HCT116 (cell line): ENCODE measurements at regions not wholly inside any gene's neighbourhood (a gene's known extent, or its start where the extent isn't known, plus 50 kb on each side); places are given as distances from the start of the nearest gene placed in this dataset.

ENCODE experiments used
- ATAC-seq: fragments of 200-7000 bp; cut with Tn5 transposase; 2 replicates; pipeline ENCODE4 v1.9.1; 2020; ENCODE audit warnings: mild to moderate bottlenecking, moderate library complexity
- BruUV-seq: library from RNA; stranded (reverse); fragments of 400-500 nt; replicated peaks from 2 replicates; lab custom pipeline; 2021; lab: Mats Ljungman, UMichigan
- CTCF ChIA-PET: fragments of 300-600 bp; sonication (Branson Sonifier 250); formaldehyde crosslinking; loops from one replicate; lab custom pipeline; 2021; ENCODE audit warnings: antibody characterized with exemption; lab: Charles Lee
- POLR2A ChIA-PET: fragments of 300-600, 350-600 bp; sonication (Branson Sonifier 250); formaldehyde crosslinking; loops from one replicate; lab custom pipeline; 2021; ENCODE audit warnings: antibody characterized with exemption; lab: Charles Lee
- RAD21 ChIA-PET, 2 experiments: fragments of 300-600 bp; sonication (Branson Sonifier 250); formaldehyde crosslinking; loops; one replicate each; lab custom pipeline; 2023; ENCODE audit warnings: low total read pairs in 2 of 2; ENCODE audit not compliant: uncharacterized antibody in 2 of 2, unreplicated experiment in 2 of 2, low non-redundant PET in 1 of 2; lab: Charles Lee
- DNase-seq: peaks from one replicate; pipeline ENCODE4 v3.0.0-alpha.2; 2010; ENCODE audit warnings: low read depth, low spot score
- H2AFZ ChIP-seq: fragments of 200-600 bp; shearing (Covaris generic), sonication (generic); 2 replicates; pipeline ENCODE4 v1.6.1; 2017; ENCODE audit warnings: low read depth, mixed run types, mixed read lengths, antibody characterized with exemption, low read length; ENCODE audit not compliant: poor library complexity, severe bottlenecking
- H3K27ac ChIP-seq: 2 replicates; pipeline ENCODE4 v1.5.1; 2012; ENCODE audit warnings: low read depth, low read length
- H3K27me3 ChIP-seq: fragments of 200-600 bp; sonication (generic); 2 replicates; pipeline ENCODE4 v1.6.1; 2016; ENCODE audit warnings: mixed run types, low read length, mixed read lengths; ENCODE audit not compliant: insufficient read depth
- H3K36me3 ChIP-seq, 2 experiments: fragments of 200-500 bp in 1 of 2; fragments of 200-600 bp in 1 of 2; sonication (Bioruptor generic) in 1 of 2; sonication (generic) in 1 of 2; 2 replicates each; pipeline versions ENCODE4 v1.5.1 to v1.6.1; 2014 to 2016; ENCODE audit warnings: low read length in 2 of 2, inconsistent platforms in 1 of 2, mixed read lengths in 1 of 2, mixed run types in 1 of 2; ENCODE audit not compliant: insufficient read depth in 2 of 2, control insufficient read depth in 1 of 2
- H3K4me1 ChIP-seq, 2 experiments: fragments of 200-600 bp in 1 of 2; sonication (generic) in 1 of 2; 2 replicates each; pipeline versions ENCODE4 v1.5.1 to v1.6.1; 2012 to 2017; ENCODE audit warnings: low read length in 2 of 2, inconsistent platforms in 1 of 2, mild to moderate bottlenecking in 1 of 2, mixed read lengths in 1 of 2, mixed run types in 1 of 2, moderate library complexity in 1 of 2; ENCODE audit not compliant: insufficient read depth in 2 of 2, control insufficient read depth in 1 of 2
- H3K4me2 ChIP-seq: fragments of 200-600 bp; sonication (generic); 2 replicates; pipeline ENCODE4 v1.6.1; 2017; ENCODE audit warnings: mixed run types, low read length, mixed read lengths
- H3K4me3 ChIP-seq, 2 experiments: fragments of 200-600 bp in 1 of 2; sonication (generic) in 1 of 2; replicated peaks in 1 of 2; 2 replicates each; pipeline ENCODE4 v1.5.1; 2011 to 2016; ENCODE audit warnings: low read length in 2 of 2, control low read depth in 1 of 2, low read depth in 1 of 2, mild to moderate bottlenecking in 1 of 2, mixed read lengths in 1 of 2, mixed run types in 1 of 2
- H3K79me2 ChIP-seq: fragments of 200-600 bp; sonication (generic); 2 replicates; pipeline ENCODE4 v1.6.1; 2017; ENCODE audit warnings: mild to moderate bottlenecking, mixed run types, low read length, moderate library complexity, mixed read lengths; ENCODE audit not compliant: insufficient read depth
- H3K9ac ChIP-seq: fragments of 200-600 bp; sonication (generic); 2 replicates; pipeline ENCODE4 v1.6.1; 2016; ENCODE audit warnings: low read length, mixed read lengths
- H3K9me2 ChIP-seq: fragments of 200-600 bp; sonication (generic), shearing (Covaris generic); 2 replicates; pipeline ENCODE4 v1.6.1; 2017; ENCODE audit warnings: mixed run types, mild to moderate bottlenecking, moderate library complexity; ENCODE audit not compliant: insufficient read depth
- H3K9me3 ChIP-seq, 2 experiments: fragments of 200-500 bp in 1 of 2; fragments of 200-600 bp in 1 of 2; sonication (Bioruptor generic) in 1 of 2; sonication (generic) in 1 of 2; 2 replicates each; pipeline ENCODE4 v1.6.1; 2014 to 2017; ENCODE audit warnings: low read length in 2 of 2, mixed read lengths in 2 of 2, inconsistent platforms in 1 of 2, low read depth in 1 of 2, mild to moderate bottlenecking in 1 of 2, mixed run types in 1 of 2, moderate library complexity in 1 of 2; ENCODE audit not compliant: control insufficient read depth in 1 of 2, insufficient read depth in 1 of 2
- H4K20me1 ChIP-seq: fragments of 200-600 bp; sonication (generic), shearing (Covaris generic); 2 replicates; pipeline ENCODE4 v1.6.1; 2017; ENCODE audit warnings: mixed run types, mild to moderate bottlenecking, moderate library complexity; ENCODE audit not compliant: insufficient read depth
- CBX3 ChIP-seq: IDR thresholded peaks from 2 replicates; pipeline ENCODE4 v1.6.1; 2012; ENCODE audit warnings: low read depth
- CEBPB ChIP-seq: IDR thresholded peaks from 2 replicates; pipeline ENCODE4 v1.6.1; 2012; ENCODE audit warnings: low read depth
- ELF1 ChIP-seq: IDR thresholded peaks from 2 replicates; pipeline ENCODE4 v1.6.1; 2012; ENCODE audit warnings: low read depth, borderline replicate concordance
- EZH2 ChIP-seq: fragments of 200-600 bp; sonication (generic); IDR thresholded peaks from 2 replicates; pipeline ENCODE4 v1.6.1; 2017; ENCODE audit warnings: antibody characterized with exemption, mixed run types
- EZH2phosphoT487 ChIP-seq: fragments of 200-600 bp; IDR thresholded peaks from 2 replicates; pipeline ENCODE4 v1.6.1; 2018; ENCODE audit warnings: antibody characterized with exemption, borderline replicate concordance
- FOSL1 ChIP-seq: IDR thresholded peaks from 2 replicates; pipeline ENCODE4 v1.6.1; 2012; ENCODE audit warnings: low read depth
- JUND ChIP-seq: IDR thresholded peaks from 2 replicates; pipeline ENCODE4 v1.6.1; 2012
- POLR2A ChIP-seq: IDR thresholded peaks from 2 replicates; pipeline ENCODE4 v1.7.0; 2011; ENCODE audit warnings: borderline replicate concordance; ENCODE audit not compliant: insufficient read depth, insufficient read length; ENCODE audit errors: extremely low read depth
- POLR2AphosphoS5 ChIP-seq: IDR thresholded peaks from 2 replicates; pipeline ENCODE4 v1.6.1; 2011; ENCODE audit warnings: mild to moderate bottlenecking, low read depth, low read length, moderate library complexity
- RAD21 ChIP-seq: IDR thresholded peaks from 2 replicates; pipeline ENCODE4 v1.6.1; 2012; ENCODE audit warnings: low read depth, mild to moderate bottlenecking
- REST ChIP-seq: IDR thresholded peaks from 2 replicates; pipeline ENCODE4 v1.6.1; 2012; ENCODE audit warnings: low read depth
- SIN3A ChIP-seq: IDR thresholded peaks from 2 replicates; pipeline ENCODE4 v1.6.1; 2012; ENCODE audit warnings: low read depth
- SP1 ChIP-seq: IDR thresholded peaks from 2 replicates; pipeline ENCODE4 v1.6.1; 2012; ENCODE audit warnings: low read depth
- YY1 ChIP-seq: IDR thresholded peaks from 2 replicates; pipeline ENCODE4 v1.6.1; 2011; ENCODE audit warnings: low read length, low read depth, moderate library complexity, mild to moderate bottlenecking; ENCODE audit not compliant: insufficient replicate concordance; ENCODE audit errors: extremely low read depth
- ZFX ChIP-seq: fragments of 450-650 bp; IDR thresholded peaks from 2 replicates; pipeline ENCODE4 v1.6.1; 2017
- ZNF274 ChIP-seq: fragments of 200-500 bp; sonication (Bioruptor generic); IDR thresholded peaks from 2 replicates; pipeline ENCODE4 v1.6.1; 2014; ENCODE audit warnings: mild to moderate bottlenecking, low read depth, low read length, inconsistent platforms
- intact Hi-C: fragments of 100-400 bp; cut with micrococcal nuclease; formaldehyde crosslinking; loops from 2 replicates; pipeline ENCODE4 v1.10.0; 2022
- TF ChIP-seq, protein P1 (sequence below): IDR thresholded peaks from 2 replicates; pipeline ENCODE4 v1.6.1; 2012

DNA sequence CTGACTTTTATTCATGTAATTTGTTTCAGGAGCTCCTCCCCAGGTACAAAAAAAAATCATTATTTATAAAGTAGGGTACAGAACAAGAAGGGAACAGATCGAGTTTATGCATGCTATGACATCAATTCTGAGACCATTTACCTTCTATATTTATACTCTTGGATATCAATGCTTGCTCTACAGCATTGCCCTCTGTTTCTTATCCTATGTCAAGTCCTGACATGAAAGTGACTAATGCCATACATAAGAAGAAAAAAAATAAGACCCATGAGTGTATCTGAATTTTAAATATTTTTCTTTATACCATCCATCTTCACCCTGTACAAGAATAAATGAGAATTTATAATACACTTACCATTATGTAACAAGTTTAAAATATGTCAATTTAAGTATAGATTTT lies 2016.3 kb upstream of the CDH9 start:
- Histone ChIP-seq H3K4me2 (no peak overlapping the region), H3K9ac (no peak overlapping the region), H3K9me3 (peaks cover 9 to 10% of the 10 kb centered on the region in 2 experiments; a peak in 2 of 4 replicates), H3K36me3 (no peaks in the 10 kb centered on the region), H3K27me3 (no peaks in the 10 kb centered on the region), H4K20me1 (no peaks in the 10 kb centered on the region), H3K9me2 (no peaks in the 10 kb centered on the region), H3K4me1 (no peaks in the 10 kb centered on the region), H3K27ac (no peak overlapping the region), H3K4me3 (no peak overlapping the region), H3K79me2 (no peaks in the 10 kb centered on the region), H2AFZ (no peak overlapping the region)
- ATAC-seq (no peak), DNase-seq (no peak)
- RAD21 ChIA-PET: no interaction called here
- no TSS peak for BruUV-seq
- intact Hi-C loops: no loop called here
- CTCF ChIA-PET: no interaction called here
- TF ChIP-seq POLR2A (no peak), YY1 (no peak), EZH2phosphoT487 (no peak), SIN3A (no peak), EZH2 (no peak), CEBPB (no peak), RAD21 (no peak), POLR2AphosphoS5 (no peak), ELF1 (no peak), JUND (no peak)
- POLR2A ChIA-PET: no interaction called here

- Histone ChIP-seq H3K27ac (no peak overlapping the region), H3K4me3 (no peak overlapping the region), H3K79me2 (no peaks in the 10 kb centered on the region), H2AFZ (no peak overlapping the region), H3K9ac (no peak overlapping the region), H3K4me2 (no peak overlapping the region), H3K36me3 (no peaks in the 10 kb centered on the region), H4K20me1 (no peaks in the 10 kb centered on the region), H3K9me3 (peaks cover 5 to 7% of the 10 kb centered on the region in 2 experiments; a peak in 2 of 4 replicates), H3K4me1 (no peaks in the 10 kb centered on the region), H3K27me3 (no peaks in the 10 kb centered on the region), H3K9me2 (no peaks in the 10 kb centered on the region)
- BruUV-seq: no TSS peak
- TF ChIP-seq POLR2AphosphoS5 (no peak), CEBPB (no peak), SP1 (no peak), REST (no peak), POLR2A (no peak), ZFX (no peak), ZNF274 (no peak), FOSL1 (no peak), EZH2 (no peak), YY1 (no peak), CBX3 (no peak), RAD21 (no peak)
- TF ChIP-seq, protein P1, sequence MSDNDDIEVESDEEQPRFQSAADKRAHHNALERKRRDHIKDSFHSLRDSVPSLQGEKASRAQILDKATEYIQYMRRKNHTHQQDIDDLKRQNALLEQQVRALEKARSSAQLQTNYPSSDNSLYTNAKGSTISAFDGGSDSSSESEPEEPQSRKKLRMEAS: no peak
- intact Hi-C loops: no loop called here
- ATAC-seq: no peak
- POLR2A ChIA-PET: no interaction called here
- RAD21 ChIA-PET: no interaction called here
- DNase-seq: no peak
- CTCF ChIA-PET: no interaction called here
Observed at GRCh38 chr5:29054282-29054681, 2015.9 kb upstream of the CDH9 start.
